H1 (cell line): ENCODE measurements at regions not wholly inside any gene's neighbourhood (a gene's known extent, or its start where the extent isn't known, plus 50 kb on each side); places are given as distances from the start of the nearest gene placed in this dataset.

Source experiments
- TF ChIP-seq, protein P1 (sequence below): IDR thresholded peaks from 2 replicates; pipeline ENCODE4 v1.6.1; 2011; ENCODE audit warnings: low read length, improper control_type of control experiment

- TF ChIP-seq, protein P1, sequence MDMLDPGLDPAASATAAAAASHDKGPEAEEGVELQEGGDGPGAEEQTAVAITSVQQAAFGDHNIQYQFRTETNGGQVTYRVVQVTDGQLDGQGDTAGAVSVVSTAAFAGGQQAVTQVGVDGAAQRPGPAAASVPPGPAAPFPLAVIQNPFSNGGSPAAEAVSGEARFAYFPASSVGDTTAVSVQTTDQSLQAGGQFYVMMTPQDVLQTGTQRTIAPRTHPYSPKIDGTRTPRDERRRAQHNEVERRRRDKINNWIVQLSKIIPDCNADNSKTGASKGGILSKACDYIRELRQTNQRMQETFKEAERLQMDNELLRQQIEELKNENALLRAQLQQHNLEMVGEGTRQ, result no peak
These were observed 533.7 kb upstream of the SEL1L start (continued) for GRCh38 chr14:82067221-82067875.
